Liver (tissue), 8 donors: ENCODE measurements at regions not wholly inside any gene's neighbourhood (a gene's known extent, or its start where the extent isn't known, plus 50 kb on each side); places are given as distances from the start of the nearest gene placed in this dataset.

Source experiments
- DNase-seq: peaks from one replicate; pipeline ENCODE4 v3.0.0-alpha.2; 2017; ENCODE audit warnings: low spot score
- H3K27ac ChIP-seq, 2 donors: one replicate each; pipeline ENCODE4 v1.7.0; 2013; ENCODE audit warnings: inconsistent platforms in 2 of 2, low read length in 2 of 2, control low read depth in 1 of 2, low read depth in 1 of 2, mild to moderate bottlenecking in 1 of 2
- H3K27me3 ChIP-seq, 4 donors: one replicate each; pipeline versions ENCODE4 v1.6.1 to v1.7.0; 2013; ENCODE audit warnings: low read length in 3 of 4, inconsistent platforms in 1 of 4, mild to moderate bottlenecking in 1 of 4, moderate library complexity in 1 of 4; ENCODE audit not compliant: control insufficient read depth in 4 of 4, insufficient read depth in 4 of 4
- H3K36me3 ChIP-seq, 4 donors: one replicate each; pipeline versions ENCODE4 v1.6.1 to v1.7.0; 2013; ENCODE audit warnings: low read length in 3 of 4, mild to moderate bottlenecking in 3 of 4, low read depth in 1 of 4, moderate library complexity in 1 of 4; ENCODE audit not compliant: control insufficient read depth in 4 of 4, insufficient read depth in 3 of 4
- H3K4me1 ChIP-seq, 4 donors: one replicate each; pipeline versions ENCODE4 v1.6.1 to v1.7.0; 2013; ENCODE audit warnings: low read length in 3 of 4, mild to moderate bottlenecking in 3 of 4, moderate library complexity in 1 of 4; ENCODE audit not compliant: control insufficient read depth in 4 of 4, insufficient read depth in 4 of 4
- H3K4me3 ChIP-seq, 3 donors: one replicate each; pipeline versions ENCODE4 v1.6.1 to v1.7.0; 2013; ENCODE audit warnings: low read length in 3 of 3, control low read depth in 1 of 3, low read depth in 1 of 3, mild to moderate bottlenecking in 1 of 3
- H3K9ac ChIP-seq, 2 donors: one replicate each; pipeline ENCODE4 v1.7.0; 2013; ENCODE audit warnings: low read length in 2 of 2, mild to moderate bottlenecking in 2 of 2, moderate library complexity in 2 of 2, control low read depth in 1 of 2, low read depth in 1 of 2
- H3K9me3 ChIP-seq, 4 donors: one replicate each; pipeline versions ENCODE4 v1.6.1 to v1.7.0; 2013; ENCODE audit warnings: low read length in 3 of 4; ENCODE audit not compliant: control insufficient read depth in 4 of 4
- ATF3 ChIP-seq: IDR thresholded peaks from 2 replicates; pipeline ENCODE4 v1.6.1; 2016; ENCODE audit warnings: antibody characterized with exemption
- CTCF ChIP-seq: fragments of 150-350 bp; IDR thresholded peaks from 2 replicates; pipeline ENCODE4 v1.5.1; 2017; ENCODE audit warnings: improper control_type of control experiment, low read depth, low read length; ENCODE audit not compliant: missing input control
- EGR1 ChIP-seq, 2 donors: IDR thresholded peaks; 2 replicates each; pipeline ENCODE4 v1.6.1; 2016 to 2018; ENCODE audit warnings: antibody characterized with exemption in 2 of 2, low read depth in 2 of 2
- FOXA1 ChIP-seq: IDR thresholded peaks from 2 replicates; pipeline ENCODE4 v1.6.1; 2016; ENCODE audit warnings: antibody characterized with exemption
- FOXA2 ChIP-seq: IDR thresholded peaks from 2 replicates; pipeline ENCODE4 v1.6.1; 2016; ENCODE audit warnings: antibody characterized with exemption
- GABPA ChIP-seq, 2 donors: IDR thresholded peaks in 1 of 2; conservative IDR thresholded peaks in 1 of 2; 2 replicates each; pipeline ENCODE4 v1.6.1; 2016; ENCODE audit warnings: antibody characterized with exemption in 2 of 2, mild to moderate bottlenecking in 1 of 2, moderate library complexity in 1 of 2
- HNF4A ChIP-seq, 2 donors: conservative IDR thresholded peaks; 2 replicates each; pipeline ENCODE4 v1.6.1; 2016; ENCODE audit warnings: antibody characterized with exemption in 2 of 2, mild to moderate bottlenecking in 2 of 2
- HNF4G ChIP-seq: IDR thresholded peaks from 2 replicates; pipeline ENCODE4 v1.6.1; 2016; ENCODE audit warnings: antibody characterized with exemption
- JUND ChIP-seq, 2 donors: IDR thresholded peaks; 2 replicates each; pipeline ENCODE4 v1.6.1; 2016; ENCODE audit warnings: antibody characterized with exemption in 2 of 2
- MAX ChIP-seq: IDR thresholded peaks from 2 replicates; pipeline ENCODE4 v1.6.1; 2016; ENCODE audit warnings: antibody characterized with exemption
- NR2F2 ChIP-seq: IDR thresholded peaks from 2 replicates; pipeline ENCODE4 v1.6.1; 2016; ENCODE audit warnings: antibody characterized with exemption
- RAD21 ChIP-seq, 2 donors: IDR thresholded peaks; 2 replicates each; pipeline ENCODE4 v1.6.1; 2016; ENCODE audit warnings: antibody characterized with exemption in 2 of 2, mild to moderate bottlenecking in 2 of 2
- REST ChIP-seq: IDR thresholded peaks from 2 replicates; pipeline ENCODE4 v1.6.1; 2016; ENCODE audit warnings: antibody characterized with exemption, mild to moderate bottlenecking
- RXRA ChIP-seq, 2 donors: IDR thresholded peaks; 2 replicates each; pipeline ENCODE4 v1.6.1; 2017 to 2018; ENCODE audit warnings: antibody characterized with exemption in 2 of 2, mild to moderate bottlenecking in 1 of 2
- SP1 ChIP-seq: IDR thresholded peaks from 2 replicates; pipeline ENCODE4 v1.6.1; 2018; ENCODE audit warnings: antibody characterized with exemption, mild to moderate bottlenecking
- TAF1 ChIP-seq: conservative IDR thresholded peaks from 2 replicates; pipeline ENCODE4 v1.6.1; 2016; ENCODE audit warnings: antibody characterized with exemption, mild to moderate bottlenecking
- YY1 ChIP-seq: IDR thresholded peaks from 2 replicates; pipeline ENCODE4 v1.6.1; 2016; ENCODE audit warnings: antibody characterized with exemption, mild to moderate bottlenecking
- ZBTB33 ChIP-seq: IDR thresholded peaks from 2 replicates; pipeline ENCODE4 v1.6.1; 2016; ENCODE audit warnings: antibody characterized with exemption
- WGBS: extraction: QIAGEN DNeasy Blood & Tissue Kit; methylation state at CpG from one replicate; pipeline ENCODE4 v1.1.7; 2013; 5-methylcytosine and 5-hydroxymethylcytosine counted together
- donor health status: healthy.
- donor health status: healthy.
- donor health status: healthy.
- donor health status: healthy.
- donor health status: healthy.

- no peak for TF ChIP-seq YY1
- no peak for TF ChIP-seq HNF4G
- TF ChIP-seq RXRA (IDR thresholded peaks at IDR 0.05): no peak
- TF ChIP-seq ATF3: no peak
- TF ChIP-seq ZBTB33: no peak
- TF ChIP-seq FOXA1: no peak
- no peak for TF ChIP-seq SP1
- TF ChIP-seq REST: no peak
- TF ChIP-seq MAX: no peak
- TF ChIP-seq HNF4A (conservative IDR thresholded peaks at IDR 0.05): no peak
- no peak for TF ChIP-seq RAD21 (IDR thresholded peaks at IDR 0.05)
- TF ChIP-seq JUND (IDR thresholded peaks at IDR 0.05): no peak
- TF ChIP-seq TAF1: no peak
- TF ChIP-seq FOXA2: no peak
- no peak for TF ChIP-seq GABPA (IDR thresholded peaks at IDR 0.05 in 1 of 2, conservative IDR thresholded peaks at IDR 0.05 in 1 of 2)
- TF ChIP-seq CTCF: no peak
- no peak for TF ChIP-seq NR2F2
- TF ChIP-seq EGR1 (IDR thresholded peaks at IDR 0.05; ENCODE audit: low read depth in 2 of 2): no peak
- no peaks in the 10 kb centered on the region for H3K4me1 ChIP-seq
- no peak for DNase-seq
- 30% methylated on average over 1 of the region's 1 CpG for WGBS
- H3K9me3 ChIP-seq: peaks cover 0 to 1% (median 0%) of the 10 kb centered on the region in 4 donors
- no peak overlapping the region for H3K27ac ChIP-seq
- no peaks in the 10 kb centered on the region for H3K27me3 ChIP-seq
- H3K4me3 ChIP-seq: no peak overlapping the region
- H3K9ac ChIP-seq: no peak overlapping the region
- no peaks in the 10 kb centered on the region for H3K36me3 ChIP-seq
Measured at GRCh38 chr7:52711951-52712350, 323.5 kb upstream of the POM121L12 start.

GRCh38 chr7:52708846-52709245, 326.6 kb upstream of the POM121L12 start:
- no peak overlapping the region for H3K9ac ChIP-seq
- H3K27me3 ChIP-seq: no peaks in the 10 kb centered on the region
- WGBS: 57% methylated on average over 3 of the region's 3 CpGs
- H3K27ac ChIP-seq: no peak overlapping the region
- H3K9me3 ChIP-seq: peaks cover 0 to 3% (median under 1%) of the 10 kb centered on the region in 4 donors
- no peak overlapping the region for H3K4me3 ChIP-seq
- no peaks in the 10 kb centered on the region for H3K4me1 ChIP-seq
- DNase-seq: no peak
- H3K36me3 ChIP-seq: no peaks in the 10 kb centered on the region
- TF ChIP-seq RXRA (IDR thresholded peaks at IDR 0.05) (no peak), EGR1 (IDR thresholded peaks at IDR 0.05; ENCODE audit: low read depth in 2 of 2) (no peak), RAD21 (IDR thresholded peaks at IDR 0.05) (no peak), CTCF (no peak), GABPA (IDR thresholded peaks at IDR 0.05 in 1 of 2, conservative IDR thresholded peaks at IDR 0.05 in 1 of 2) (no peak), MAX (no peak), SP1 (no peak), REST (no peak), ATF3 (no peak)
